Neural progenitor cell (in vitro differentiated cells): ENCODE measurements at regions not wholly inside any gene's neighbourhood (a gene's known extent, or its start where the extent isn't known, plus 50 kb on each side); places are given as distances from the start of the nearest gene placed in this dataset.

ENCODE experiments used
- EZH2 ChIP-seq: fragments of 200-600 bp; sonication (generic); IDR thresholded peaks from 2 replicates; pipeline ENCODE4 v1.6.1; 2017; ENCODE audit warnings: antibody characterized with exemption, mild to moderate bottlenecking, moderate library complexity
- TF ChIP-seq, protein P1 (sequence below): fragments of 200-600 bp; sonication (generic); IDR thresholded peaks from 2 replicates; pipeline ENCODE4 v1.5.1; 2017; ENCODE audit warnings: antibody characterized with exemption, mild to moderate bottlenecking

GRCh38 chr13:106362707-106363106, 172.8 kb downstream of the EFNB2 start:
- no peak for TF ChIP-seq EZH2
- TF ChIP-seq, protein P1, sequence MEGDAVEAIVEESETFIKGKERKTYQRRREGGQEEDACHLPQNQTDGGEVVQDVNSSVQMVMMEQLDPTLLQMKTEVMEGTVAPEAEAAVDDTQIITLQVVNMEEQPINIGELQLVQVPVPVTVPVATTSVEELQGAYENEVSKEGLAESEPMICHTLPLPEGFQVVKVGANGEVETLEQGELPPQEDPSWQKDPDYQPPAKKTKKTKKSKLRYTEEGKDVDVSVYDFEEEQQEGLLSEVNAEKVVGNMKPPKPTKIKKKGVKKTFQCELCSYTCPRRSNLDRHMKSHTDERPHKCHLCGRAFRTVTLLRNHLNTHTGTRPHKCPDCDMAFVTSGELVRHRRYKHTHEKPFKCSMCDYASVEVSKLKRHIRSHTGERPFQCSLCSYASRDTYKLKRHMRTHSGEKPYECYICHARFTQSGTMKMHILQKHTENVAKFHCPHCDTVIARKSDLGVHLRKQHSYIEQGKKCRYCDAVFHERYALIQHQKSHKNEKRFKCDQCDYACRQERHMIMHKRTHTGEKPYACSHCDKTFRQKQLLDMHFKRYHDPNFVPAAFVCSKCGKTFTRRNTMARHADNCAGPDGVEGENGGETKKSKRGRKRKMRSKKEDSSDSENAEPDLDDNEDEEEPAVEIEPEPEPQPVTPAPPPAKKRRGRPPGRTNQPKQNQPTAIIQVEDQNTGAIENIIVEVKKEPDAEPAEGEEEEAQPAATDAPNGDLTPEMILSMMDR, result no peak
